MCF 10A (cell line): ENCODE measurements at regions not wholly inside any gene's neighbourhood (a gene's known extent, or its start where the extent isn't known, plus 50 kb on each side); places are given as distances from the start of the nearest gene placed in this dataset.

ENCODE experiments used
- BruUV-seq: library from RNA; stranded (reverse); fragments of 400-500 nt; replicated peaks from 2 replicates; lab custom pipeline; 2021; lab: Mats Ljungman, UMichigan
- CTCF ChIA-PET: fragments of 300-600 bp; sonication (Branson Sonifier 250); formaldehyde crosslinking; extraction: SDS; loops from one replicate; lab custom pipeline; 2021; ENCODE audit warnings: antibody characterized with exemption, inconsistent platforms; lab: Yijun Ruan, JAX
- POLR2A ChIA-PET: fragments of 300-600, 350-650 bp; sonication (Branson Sonifier 250); formaldehyde crosslinking; extraction: SDS; loops from one replicate; lab custom pipeline; 2020; ENCODE audit warnings: antibody characterized with exemption, inconsistent platforms; lab: Yijun Ruan, JAX
- DNase-seq: peaks from one replicate; pipeline ENCODE4 v3.0.0-alpha.2; 2018; ENCODE audit not compliant: unreplicated experiment
- H3K27ac Mint-ChIP-seq: one replicate; pipeline ENCODE4 v1.8.0; 2022; ENCODE audit warnings: mild to moderate bottlenecking, low read depth, mixed read lengths; ENCODE audit not compliant: unreplicated experiment
- H3K27me3 Mint-ChIP-seq: one replicate; pipeline ENCODE4 v1.8.0; 2022; ENCODE audit warnings: mixed read lengths; ENCODE audit not compliant: insufficient read depth, unreplicated experiment
- H3K36me3 Mint-ChIP-seq: one replicate; pipeline ENCODE4 v1.8.0; 2022; ENCODE audit warnings: mild to moderate bottlenecking, moderate library complexity, mixed read lengths; ENCODE audit not compliant: insufficient read depth, unreplicated experiment
- H3K4me1 Mint-ChIP-seq: one replicate; pipeline ENCODE4 v1.8.0; 2022; ENCODE audit warnings: mixed read lengths; ENCODE audit not compliant: insufficient read depth, unreplicated experiment
- H3K4me3 Mint-ChIP-seq: one replicate; pipeline ENCODE4 v1.8.0; 2022; ENCODE audit warnings: mild to moderate bottlenecking, moderate library complexity, mixed read lengths; ENCODE audit not compliant: unreplicated experiment
- H3K9me3 Mint-ChIP-seq: one replicate; pipeline ENCODE4 v1.8.0; 2022; ENCODE audit warnings: mixed read lengths; ENCODE audit not compliant: unreplicated experiment
- CTCF ChIP-seq: fragments of 200-600 bp; IDR thresholded peaks from one replicate; pipeline ENCODE4 v1.8.0; 2022; ENCODE audit warnings: antibody characterized with exemption, mild to moderate bottlenecking; ENCODE audit not compliant: unreplicated experiment
- intact Hi-C: fragments of 100-400 bp; cut with micrococcal nuclease; formaldehyde crosslinking; loops from 2 replicates; pipeline ENCODE4 v1.14.1; 2022

- intact Hi-C loops: no loop called here
- peaks cover 19% of the 10 kb centered on the region for H3K9me3 Mint-ChIP-seq
- H3K4me3 Mint-ChIP-seq: no peak overlapping the region
- no peaks in the 10 kb centered on the region for H3K4me1 Mint-ChIP-seq
- no peaks in the 10 kb centered on the region for H3K36me3 Mint-ChIP-seq
- no peak overlapping the region for H3K27ac Mint-ChIP-seq
- DNase-seq: no peak
- BruUV-seq: no TSS peak
- POLR2A ChIA-PET: no interaction called here
- no peak for TF ChIP-seq CTCF
- CTCF ChIA-PET: no interaction called here
- peaks cover 13% of the 10 kb centered on the region for H3K27me3 Mint-ChIP-seq
Measured at GRCh38 chr11:97786961-97787360, 1233.8 kb upstream of the CNTN5 start.

- Mint-ChIP-seq H3K4me1 (no peaks in the 10 kb centered on the region), H3K36me3 (no peaks in the 10 kb centered on the region), H3K4me3 (no peak overlapping the region), H3K27ac (no peak overlapping the region), H3K27me3 (peaks cover 11% of the 10 kb centered on the region), H3K9me3 (no peaks in the 10 kb centered on the region)
- no peak for TF ChIP-seq CTCF
- POLR2A ChIA-PET: no interaction called here
- intact Hi-C loops: no loop called here
- no peak for DNase-seq
- CTCF ChIA-PET: interaction anchor here (0.5 to 0.6 kb wide), 2 partner anchors 320 to 1331 kb away, joined by 3 read pairs; no protein-coding TSS in a partner anchor
- BruUV-seq: no TSS peak
Measured at GRCh38 chr11:97794876-97795275, 1225.9 kb upstream of the CNTN5 start.

GRCh38 chr11:97800891-97801290 is 1219.9 kb upstream of the CNTN5 start:
- ChIA-PET POLR2A (no interaction called here), CTCF (no interaction called here)
- intact Hi-C loops: no loop called here
- no TSS peak for BruUV-seq
- no peak for DNase-seq
- Mint-ChIP-seq H3K4me3 (no peak overlapping the region), H3K9me3 (no peaks in the 10 kb centered on the region), H3K4me1 (no peaks in the 10 kb centered on the region), H3K27ac (no peak overlapping the region), H3K36me3 (no peaks in the 10 kb centered on the region), H3K27me3 (peaks cover 17% of the 10 kb centered on the region)
- no peak for TF ChIP-seq CTCF

- Mint-ChIP-seq H3K27me3 (peaks cover 41% of the 10 kb centered on the region), H3K4me3 (no peak overlapping the region), H3K4me1 (no peaks in the 10 kb centered on the region), H3K9me3 (no peaks in the 10 kb centered on the region), H3K36me3 (no peaks in the 10 kb centered on the region), H3K27ac (no peak overlapping the region)
- no TSS peak for BruUV-seq
- intact Hi-C loops: no loop called here
- no peak for TF ChIP-seq CTCF
- DNase-seq: no peak
- ChIA-PET CTCF (interaction anchor here (0.7 kb wide), 1 partner anchor 299 kb away, joined by 4 read pairs; no protein-coding TSS in a partner anchor), POLR2A (no interaction called here)
Measured at GRCh38 chr11:97814325-97814959, 1206.3 kb upstream of the CNTN5 start.
